Hematopoietic multipotent progenitor cell treated with erythropoietin and hydrocortisone succinate and interleukin-3 and kit ligand, for 6 days (in vitro differentiated cells): ENCODE measurements at regions not wholly inside any gene's neighbourhood (a gene's known extent, or its start where the extent isn't known, plus 50 kb on each side); places are given as distances from the start of the nearest gene placed in this dataset.
A peak's percentile ranks its signal among the peaks of the same experiment; 100 is the strongest.

Experiments used
- DNase-seq: peaks from one replicate; pipeline ENCODE4 v3.0.0-alpha.2; 2015

DNA sequence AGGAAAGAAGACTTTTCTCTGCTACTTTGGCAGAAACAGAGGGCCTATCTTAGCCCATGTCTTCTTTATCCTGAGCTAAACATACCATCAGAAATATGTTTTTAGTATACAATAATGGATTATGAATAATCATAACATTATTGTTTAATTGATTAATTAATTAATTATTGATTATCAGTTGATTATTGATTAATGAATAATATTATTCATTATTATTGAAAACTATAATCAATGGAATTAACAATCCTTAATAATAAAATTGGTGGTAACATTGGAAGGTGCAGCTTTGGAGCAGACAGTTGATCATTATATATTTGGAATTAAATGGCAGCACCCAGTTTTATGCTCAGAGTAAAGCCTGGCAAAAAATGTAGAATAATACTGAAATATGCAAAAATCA, 655.9 kb upstream of the ARGLU1 start:
- no peak for DNase-seq

DNA sequence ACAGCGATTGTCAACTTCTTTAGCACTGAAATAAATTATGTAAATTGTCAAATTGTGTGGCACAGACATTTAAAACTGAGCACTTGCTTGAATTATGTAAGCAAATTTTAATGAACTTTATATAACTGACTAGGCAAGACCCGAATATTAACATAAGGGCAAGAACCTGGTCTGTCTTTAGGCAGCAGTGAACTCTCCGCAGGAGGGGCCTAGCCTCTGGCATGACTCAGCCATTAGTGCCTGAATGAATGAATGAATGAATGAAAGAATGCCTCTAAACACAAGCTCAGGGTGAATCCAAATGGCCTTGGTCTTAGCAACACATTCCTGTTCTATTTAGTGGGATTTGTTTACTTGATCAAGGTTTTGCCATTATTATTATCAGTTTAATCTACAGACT, 654.7 kb upstream of the ARGLU1 start:
- no peak for DNase-seq

DNA sequence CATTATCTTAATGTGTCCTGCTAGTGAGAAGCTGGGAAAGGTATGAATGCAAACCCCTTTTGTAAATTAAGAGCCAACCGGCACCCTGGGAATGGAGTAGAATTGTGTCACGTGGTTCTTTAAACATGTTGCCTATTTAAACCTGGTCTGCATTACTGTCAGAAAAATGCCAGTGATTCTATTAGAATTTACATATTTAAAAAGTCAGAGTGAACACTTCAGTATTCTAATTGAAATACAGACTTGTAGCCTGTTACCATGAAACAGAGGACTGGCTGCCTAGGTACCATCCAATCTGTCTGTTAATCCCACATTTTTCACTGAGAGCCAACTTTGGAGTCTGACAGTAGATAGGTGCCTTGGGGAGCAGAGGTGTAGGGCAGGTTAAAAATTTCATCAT, 652.3 kb upstream of the ARGLU1 start:
- no peak for DNase-seq

DNA sequence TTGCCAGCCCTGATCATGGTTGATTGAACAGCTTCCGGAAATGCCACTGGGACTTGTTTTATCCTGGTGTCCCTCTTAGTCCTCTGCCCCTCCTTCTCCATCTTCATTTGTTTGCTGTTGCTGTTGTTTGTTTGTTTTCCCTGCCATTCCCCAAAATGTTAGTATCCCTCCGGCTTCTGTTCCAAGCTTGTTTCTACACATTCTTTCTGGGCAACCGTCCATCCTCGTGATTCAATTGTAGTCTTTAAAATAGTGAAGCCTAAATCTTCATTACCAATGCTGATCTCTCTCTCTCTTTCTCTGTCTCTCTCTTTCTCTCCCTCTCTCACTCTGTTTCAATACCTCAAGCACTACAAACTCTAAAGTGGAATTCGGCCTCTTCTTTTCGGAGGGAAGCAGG, 649.3 kb upstream of the ARGLU1 start:
- no peak for DNase-seq

DNA sequence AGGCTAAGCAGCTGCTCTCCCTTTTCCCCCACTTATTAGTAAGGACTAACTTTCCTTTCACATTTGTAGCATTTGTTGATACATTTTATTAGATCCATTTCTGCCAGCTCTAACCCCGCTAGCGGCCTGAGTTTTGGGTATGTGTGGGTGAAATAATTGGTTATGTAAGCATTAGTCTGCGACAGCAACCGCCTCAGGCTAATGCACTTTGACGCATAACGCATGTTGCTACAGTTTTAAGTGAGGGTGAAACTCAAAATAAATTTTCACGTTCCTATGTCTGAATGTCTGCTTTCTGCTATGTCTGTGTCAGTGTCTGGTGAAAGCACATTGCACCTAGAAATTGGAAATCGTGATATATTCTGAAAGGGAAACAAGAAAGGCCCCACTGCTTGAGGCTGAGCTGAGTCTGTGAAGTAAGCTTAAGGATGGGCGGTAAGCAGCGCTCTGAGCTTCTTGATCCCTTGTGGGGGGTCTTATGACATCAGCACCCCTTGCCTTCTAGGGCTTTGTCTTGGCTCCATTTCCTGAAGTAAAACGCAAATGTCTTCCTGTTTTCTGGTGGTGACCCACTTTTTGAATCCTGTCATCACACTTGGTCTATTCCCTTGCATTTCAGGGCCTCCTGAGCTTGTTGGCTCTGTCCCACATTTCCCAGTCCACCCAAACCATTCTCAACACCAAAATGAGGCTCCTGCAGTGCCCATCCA, 648.3 kb upstream of the ARGLU1 start:
- no peak for DNase-seq

DNA sequence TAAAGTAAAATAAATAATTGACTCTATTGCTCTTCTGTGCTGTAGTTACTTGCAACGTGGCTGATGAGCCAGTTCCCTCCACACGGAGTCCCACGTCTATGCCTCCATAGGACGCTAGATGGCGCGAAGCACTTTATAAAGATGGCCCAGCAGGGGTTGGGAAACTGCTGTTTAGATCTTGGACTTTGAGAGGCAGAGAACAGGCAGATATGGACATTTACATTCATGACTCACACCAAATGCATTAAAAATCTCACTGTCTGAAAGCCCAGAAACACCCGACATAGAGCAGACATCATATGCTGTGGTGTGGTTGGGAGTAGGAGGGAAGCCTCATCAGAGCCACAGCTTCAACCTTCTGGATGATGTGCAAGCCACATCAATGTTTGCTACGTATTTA, 643.1 kb upstream of the ARGLU1 start:
- peak; percentile 84 for DNase-seq

DNA sequence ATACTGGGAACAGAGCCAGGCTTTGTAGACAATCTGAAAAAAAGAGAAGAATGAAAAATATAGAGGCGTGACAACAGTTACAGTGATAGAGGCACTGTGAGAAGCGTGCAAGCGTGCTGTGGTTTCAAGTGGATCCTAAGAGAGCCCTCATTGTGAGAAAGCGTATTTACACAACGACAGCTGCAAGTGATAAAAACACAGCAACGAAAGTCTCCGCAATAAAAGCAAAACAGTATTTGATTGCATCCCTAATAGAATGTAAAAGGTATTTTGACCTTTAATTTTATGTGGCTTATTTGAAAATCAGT, 642.7 kb upstream of the ARGLU1 start:
- no peak for DNase-seq

DNA sequence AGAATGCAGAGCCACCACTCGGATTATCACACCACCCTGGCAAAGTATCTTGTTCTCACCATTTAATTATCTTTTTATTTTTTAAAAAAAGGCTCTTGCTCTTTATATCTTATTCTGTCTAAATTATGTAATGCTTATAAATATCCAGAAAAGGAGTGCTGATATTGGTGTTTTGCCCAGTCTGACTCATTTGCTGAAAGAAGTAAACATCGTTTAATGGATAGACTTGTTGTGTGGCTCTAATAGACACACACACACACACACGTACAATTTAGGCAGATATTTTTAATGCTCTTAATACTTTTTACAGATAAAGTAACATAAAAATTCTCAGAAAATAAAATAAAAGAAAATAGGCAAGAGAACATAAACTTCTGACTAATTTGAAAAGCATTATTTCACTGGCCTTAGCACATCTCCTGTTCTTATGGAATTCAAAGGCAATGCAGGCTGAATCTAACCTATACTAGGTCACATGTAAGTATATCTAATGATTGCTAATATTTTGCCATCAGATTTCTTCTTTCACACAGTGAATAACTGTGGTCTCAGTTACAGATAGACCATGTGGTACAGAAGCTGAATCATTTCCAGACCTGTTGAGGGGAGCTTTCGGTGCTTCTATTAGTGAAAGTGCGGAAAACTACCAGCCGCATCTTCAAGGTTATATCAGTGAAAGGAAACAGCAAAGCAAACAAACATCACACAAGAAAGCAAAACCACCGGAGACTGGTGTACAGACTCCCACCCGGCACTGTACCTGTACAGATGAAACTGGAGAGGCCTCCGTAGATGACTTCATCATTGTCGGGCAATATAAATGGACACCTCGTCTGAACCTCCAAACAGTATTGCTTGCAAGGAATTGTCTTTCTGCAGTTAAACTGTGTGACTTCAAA, 642.1 kb upstream of the ARGLU1 start:
- no peak for DNase-seq

DNA sequence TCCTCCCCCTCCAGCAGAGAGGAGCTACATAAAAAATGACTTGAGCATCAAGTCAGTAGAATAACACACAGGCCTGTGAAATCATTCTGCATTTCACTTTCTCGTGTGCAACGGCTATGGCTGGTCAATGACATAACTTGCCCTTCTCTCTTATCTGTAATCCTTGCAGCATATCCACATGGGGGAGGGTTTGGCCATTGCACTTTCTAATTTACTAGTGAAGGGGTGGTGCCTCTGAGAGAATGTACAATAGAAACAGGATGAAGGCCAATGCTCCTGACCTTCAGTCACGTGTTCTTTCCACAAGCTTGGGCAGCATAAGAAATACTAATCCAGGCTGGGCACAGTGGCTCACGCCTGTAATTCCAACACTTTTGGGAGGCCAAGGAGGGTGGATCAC, 641.0 kb upstream of the ARGLU1 start:
- DNase-seq: no peak

DNA sequence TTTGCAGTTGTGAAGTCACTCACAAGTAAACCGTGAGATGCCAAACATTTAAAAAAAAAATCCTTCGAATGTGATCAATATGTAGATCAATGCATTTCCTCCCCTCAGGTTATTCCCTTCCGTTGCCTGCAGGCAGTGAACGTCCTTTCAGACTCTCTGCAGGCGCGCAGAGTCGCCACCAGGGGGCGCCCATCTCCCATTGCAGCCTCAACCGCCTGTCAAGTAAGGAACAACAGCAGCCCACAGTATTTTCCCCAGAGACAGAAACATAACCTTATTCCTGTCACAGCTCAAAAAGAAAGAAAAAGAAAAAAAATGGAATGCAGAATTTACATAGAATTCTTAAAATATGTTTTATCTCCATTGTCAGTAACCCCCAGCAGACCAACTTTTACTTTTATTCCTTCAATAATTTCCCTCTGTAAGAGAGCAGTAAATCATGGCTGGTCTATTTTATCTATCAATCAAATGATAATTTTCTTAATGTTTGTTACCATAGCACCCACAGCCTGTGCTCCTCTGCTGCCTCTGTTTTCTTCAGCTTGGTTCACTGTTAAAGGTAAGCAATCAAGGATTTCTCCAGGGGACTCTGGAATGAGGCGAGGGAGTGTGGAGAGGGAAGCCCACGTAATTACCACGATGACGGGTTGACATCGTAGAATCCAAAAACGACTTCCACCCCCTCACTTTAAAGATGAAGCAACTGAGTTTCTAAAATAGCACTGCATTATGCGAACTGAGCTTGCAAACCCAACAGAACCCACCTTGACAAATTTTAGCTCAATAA, 637.6 kb upstream of the ARGLU1 start:
- DNase-seq: peak; percentile 69

DNA sequence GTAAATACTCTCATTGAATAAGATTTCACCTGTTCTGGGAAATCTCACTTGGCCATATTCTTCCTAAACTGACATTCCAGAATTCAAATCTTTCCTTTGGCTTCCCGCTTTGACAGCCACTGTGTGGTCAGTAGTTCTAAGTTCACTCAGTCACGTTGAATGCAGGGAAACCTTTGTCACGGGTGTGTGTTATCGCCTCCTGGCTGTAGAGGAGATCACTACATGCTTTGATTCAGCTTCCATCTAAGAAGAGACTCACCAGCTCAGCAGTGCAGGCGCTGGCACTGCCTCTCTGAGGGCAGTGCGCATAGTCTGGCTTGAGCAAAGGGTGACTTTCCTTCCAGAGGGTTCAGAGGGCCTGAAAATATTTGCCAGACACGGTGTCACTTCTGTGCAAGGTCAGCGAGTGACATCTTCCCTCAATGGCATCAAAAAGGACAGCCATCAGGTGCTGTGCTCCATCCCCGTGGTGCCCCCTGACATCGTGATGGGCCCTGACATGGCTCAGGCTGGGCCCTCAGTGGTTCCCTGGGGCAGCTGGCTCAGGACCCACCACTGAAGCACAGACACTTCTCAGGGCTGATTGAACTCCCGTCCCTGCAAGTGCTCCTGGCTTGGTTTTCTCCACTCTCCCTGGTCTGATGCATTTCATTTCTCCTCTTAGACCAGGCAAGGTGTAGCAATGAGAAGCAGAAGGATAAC, 635.4 kb upstream of the ARGLU1 start:
- peak; percentile 38 for DNase-seq

DNA sequence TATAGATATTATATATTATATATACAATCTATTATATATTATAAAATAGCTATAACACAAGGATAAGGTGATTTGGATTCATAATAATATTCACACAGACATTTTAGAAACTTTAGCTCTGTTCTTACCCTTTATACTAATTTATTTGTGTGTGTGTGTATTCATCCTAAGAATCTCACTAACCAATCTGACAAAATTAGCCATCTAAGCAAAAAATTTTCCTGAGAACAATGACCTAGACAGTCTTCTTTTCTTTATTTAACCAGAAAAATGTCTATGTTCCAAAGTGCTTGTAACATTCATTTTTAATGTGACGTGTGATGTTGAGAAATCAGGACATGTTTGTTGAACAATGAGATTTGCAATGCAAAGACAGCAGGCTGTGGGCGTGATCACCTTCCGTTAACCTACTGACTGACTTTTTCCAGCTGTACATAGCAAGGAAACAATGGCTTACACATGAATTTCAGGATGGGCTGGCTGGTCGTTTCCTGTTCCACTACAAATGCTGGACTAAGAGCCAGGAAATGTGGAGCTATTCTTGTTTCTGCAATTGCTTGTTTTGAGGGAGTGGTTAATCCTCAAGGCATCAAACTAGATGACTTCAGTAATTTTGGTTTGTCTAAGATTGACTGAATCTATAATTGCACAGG, 634.6 kb upstream of the ARGLU1 start:
- DNase-seq: no peak

DNA sequence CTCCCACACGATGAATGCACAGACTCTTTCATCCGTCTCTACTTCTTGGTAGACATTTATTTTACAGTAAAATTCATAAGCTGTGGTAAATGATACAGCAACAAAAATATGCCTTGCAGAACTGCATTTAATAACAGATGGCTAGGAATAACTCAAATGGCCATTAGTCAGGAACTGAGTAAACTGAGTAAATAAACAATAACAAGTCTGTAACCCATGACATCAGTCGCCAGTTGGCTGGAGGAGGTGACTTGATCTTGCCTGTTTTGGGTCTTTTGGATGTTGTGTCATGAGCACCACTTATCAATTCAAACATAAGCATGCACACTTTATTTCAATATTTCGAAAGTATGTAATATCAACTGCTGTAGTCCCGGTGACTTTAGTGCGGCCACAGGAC, 632.6 kb upstream of the ARGLU1 start:
- DNase-seq: no peak

DNA sequence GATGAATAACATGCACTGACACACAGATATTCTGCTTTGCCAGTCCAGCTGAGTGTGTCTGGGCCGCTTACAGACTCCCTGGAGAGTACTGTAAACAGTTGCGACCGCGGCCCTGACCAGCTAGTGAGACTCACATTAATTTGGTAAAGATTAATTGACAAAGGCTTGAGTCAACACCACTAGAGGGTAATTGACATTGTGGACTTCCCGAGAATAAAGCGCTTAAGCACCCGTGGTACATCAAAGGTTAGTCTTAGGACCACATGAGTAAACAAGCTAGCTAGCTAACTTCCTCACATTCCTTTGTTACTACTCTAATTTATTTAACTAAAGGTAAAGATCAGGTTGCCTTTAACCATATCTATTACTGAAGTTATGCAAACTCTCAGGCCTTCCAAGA, 624.4 kb upstream of the ARGLU1 start:
- DNase-seq: no peak

DNA sequence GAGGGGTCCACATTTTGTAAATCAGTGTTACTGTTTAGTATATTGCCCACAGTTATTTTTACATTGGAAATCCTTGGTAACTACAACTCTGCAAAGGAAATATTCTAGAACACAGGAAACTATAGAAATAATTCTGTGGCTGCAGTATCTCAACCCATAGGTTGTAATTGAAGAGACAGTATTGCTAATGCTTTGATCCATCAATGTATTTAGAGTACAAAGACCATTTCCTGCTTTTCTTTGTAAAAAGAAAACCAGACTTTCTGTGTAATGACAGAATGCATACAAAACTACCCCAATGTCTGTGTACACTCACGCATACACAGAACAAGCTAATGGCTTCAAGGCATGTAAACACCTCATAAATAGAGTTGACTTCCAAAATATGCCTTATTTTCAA, 622.1 kb upstream of the ARGLU1 start:
- no peak for DNase-seq

DNA sequence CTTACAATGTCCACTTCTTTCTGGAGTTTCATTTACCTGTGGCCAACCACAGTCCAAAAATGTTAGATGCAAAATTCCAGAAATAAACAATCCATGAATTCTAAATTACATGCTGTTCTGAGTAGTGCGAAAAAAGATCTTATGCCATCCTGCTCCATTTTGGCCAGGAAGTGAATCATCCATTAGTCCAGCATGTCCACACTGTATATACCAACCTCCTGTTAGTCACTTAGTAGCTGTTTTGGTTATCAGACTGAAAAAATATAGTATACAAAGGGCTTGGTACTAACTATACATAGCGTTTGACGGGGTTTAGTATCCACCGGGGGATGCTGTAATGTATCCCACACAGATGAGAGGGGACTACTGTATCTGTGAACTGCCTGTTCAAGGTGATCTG, 618.0 kb upstream of the ARGLU1 start:
- no peak for DNase-seq

DNA sequence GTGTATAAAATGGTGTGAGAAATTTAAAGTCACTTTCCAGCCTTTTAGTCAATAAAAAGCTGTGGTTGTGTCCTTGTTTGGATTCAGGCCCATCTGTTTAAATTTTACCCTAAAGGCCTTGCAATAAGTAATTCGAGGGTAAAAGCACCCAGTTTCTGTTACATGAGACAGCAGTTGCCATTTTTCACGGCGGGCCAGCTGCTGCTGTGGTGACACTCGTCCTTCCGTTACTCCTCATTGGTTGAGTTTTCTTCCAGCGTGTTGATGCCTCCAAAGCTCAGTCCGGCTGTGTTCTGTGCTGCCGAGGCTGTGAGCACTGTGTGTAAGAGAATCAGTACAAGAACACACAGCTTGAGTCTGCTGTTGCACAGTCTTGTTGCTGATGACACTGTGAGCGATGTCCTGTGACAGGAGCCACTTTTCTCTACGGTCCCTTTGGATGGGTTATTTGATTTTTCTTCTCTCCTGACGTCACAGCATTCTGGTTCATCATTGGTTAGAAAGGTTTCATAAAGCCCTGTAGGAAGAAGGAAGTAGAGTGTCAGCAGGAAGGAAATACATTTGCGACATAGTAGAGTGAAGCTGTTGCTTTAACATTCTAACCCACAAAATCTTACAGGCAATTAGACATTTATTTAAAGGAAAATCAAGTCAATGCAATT, 602.5 kb upstream of the ARGLU1 start:
- DNase-seq: no peak

DNA sequence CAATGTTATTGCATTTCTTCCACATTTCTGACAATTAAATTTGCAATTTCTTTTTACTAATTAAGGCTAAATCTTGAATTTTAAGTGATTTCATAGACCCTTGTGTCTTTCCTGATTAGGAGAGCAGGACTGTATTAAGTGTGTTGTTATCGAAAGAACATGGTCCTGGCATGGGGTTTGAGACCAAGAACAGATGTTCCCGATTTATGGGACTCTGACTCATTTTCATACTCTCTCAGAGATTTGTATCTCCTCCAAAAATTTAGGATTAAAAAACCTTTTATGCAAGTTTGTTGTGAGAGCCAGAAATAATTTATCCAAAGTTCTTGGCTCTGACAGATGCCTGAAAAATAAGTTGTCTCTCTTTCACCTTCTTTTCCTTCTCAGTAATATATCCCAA, 589.3 kb upstream of the ARGLU1 start:
- DNase-seq: no peak

DNA sequence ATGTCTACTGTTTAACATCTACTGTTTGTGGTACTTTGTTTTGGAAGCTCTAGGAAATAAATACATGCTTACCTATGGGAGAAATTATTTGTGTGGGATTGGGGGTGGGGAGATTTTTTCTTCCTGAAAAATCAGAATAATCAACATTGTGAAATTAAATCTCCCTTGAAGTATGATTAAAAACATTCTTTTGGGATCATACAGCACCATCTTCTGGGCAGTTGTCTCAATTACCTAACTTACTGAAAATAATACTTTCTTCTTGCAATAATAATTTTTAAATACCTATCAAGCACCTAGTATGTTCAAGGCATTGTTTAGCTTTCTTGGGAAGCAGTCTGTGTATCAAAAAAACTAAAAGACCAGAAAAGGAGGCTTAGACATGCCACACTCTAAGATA, 576.5 kb upstream of the ARGLU1 start:
- no peak for DNase-seq

DNA sequence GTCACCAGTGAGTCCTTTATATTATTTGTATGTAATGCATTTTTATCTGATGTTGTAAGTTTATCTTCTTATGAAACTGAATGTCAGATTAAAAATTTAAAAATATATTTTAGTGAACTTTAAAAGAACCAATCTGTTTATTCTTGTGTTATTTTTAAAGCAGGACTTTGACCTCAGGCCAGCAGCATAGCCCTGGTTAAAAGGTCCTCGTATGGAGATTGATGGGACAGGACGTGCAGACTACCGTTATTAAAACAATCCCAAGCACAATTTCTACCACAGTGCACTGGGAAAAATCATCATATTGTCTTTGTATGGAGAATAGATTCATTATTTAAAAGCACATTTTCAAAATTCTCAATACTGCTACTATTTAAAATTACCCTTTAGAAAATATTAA, 573.8 kb upstream of the ARGLU1 start:
- DNase-seq: no peak

DNA sequence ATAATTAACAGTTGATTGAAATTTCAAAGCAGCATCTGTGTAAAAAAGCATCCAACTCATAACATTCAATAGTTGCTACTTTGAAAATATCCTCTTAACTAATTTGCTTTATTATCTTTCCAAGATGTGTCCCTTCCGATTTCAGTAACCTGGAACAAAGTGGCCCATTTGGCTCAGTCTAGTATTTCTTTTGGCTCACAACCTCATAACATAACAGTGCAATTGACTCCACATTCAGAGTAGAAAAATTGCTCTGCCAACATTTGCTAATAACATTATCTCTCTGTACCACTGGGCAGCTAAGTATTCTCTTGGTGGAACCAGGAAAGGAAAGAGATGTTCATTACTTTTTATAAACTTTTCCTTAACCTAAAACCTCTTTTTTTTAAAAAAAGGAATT, 571.1 kb upstream of the ARGLU1 start:
- DNase-seq: no peak

DNA sequence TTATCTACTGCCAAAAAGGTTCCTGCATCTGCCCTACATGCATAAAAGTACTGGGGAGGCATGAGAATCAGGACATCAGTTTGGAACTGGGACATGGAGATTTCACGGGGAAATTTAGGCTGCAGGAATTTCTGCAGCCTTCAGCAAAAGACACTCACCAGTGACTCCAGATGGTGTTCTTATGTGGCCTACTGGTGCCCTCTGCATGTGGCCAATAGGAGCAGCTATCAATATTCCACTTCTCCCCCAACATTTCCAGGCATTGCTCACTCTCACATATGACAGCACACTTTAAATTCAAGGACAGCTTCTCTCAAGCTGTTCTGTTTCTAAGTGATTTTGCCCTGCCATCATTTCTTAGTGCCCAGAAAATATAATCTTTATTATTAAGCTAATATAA, 570.5 kb upstream of the ARGLU1 start:
- DNase-seq: no peak
